Epithelial cell of proximal tubule (primary cell): ENCODE measurements at regions not wholly inside any gene's neighbourhood (a gene's known extent, or its start where the extent isn't known, plus 50 kb on each side); places are given as distances from the start of the nearest gene placed in this dataset.

ENCODE experiments used
- DNase-seq: peaks from one replicate; pipeline ENCODE4 v3.0.0-alpha.2; 2011; ENCODE audit warnings: low read depth
- H3K4me3 ChIP-seq: 2 replicates; pipeline ENCODE4 v1.5.1; 2011; ENCODE audit warnings: low read depth, mild to moderate bottlenecking, low read length
- TF ChIP-seq, protein P1 (sequence below): conservative IDR thresholded peaks from 2 replicates; pipeline ENCODE4 v1.5.1; 2012; ENCODE audit warnings: low read depth, mild to moderate bottlenecking, low read length

DNA sequence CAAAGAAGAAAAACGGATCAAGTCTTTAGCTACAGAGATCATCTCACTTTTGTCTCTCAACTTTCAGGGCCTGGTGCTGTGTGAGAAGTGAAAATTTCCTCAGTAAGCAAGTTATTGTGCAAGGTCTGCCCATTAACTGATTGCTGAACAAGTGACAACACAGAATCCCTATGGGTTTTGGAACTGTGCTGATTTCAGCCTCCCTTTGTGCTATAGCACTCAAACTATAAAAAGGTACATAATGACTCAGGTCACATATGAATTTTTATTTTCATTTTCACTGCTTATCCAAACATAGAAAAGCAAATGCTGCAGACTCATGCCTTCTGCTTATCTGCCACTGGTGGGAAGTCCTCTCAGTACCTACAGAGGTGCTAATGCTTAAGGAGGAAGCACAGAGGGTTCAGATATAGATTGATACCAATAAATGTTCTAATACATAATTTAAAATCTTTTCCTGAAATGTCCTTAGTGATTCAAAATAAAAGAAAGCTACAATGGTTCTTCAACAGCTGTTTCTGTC lies 576.2 kb upstream of the CT83 start:
- TF ChIP-seq, protein P1, sequence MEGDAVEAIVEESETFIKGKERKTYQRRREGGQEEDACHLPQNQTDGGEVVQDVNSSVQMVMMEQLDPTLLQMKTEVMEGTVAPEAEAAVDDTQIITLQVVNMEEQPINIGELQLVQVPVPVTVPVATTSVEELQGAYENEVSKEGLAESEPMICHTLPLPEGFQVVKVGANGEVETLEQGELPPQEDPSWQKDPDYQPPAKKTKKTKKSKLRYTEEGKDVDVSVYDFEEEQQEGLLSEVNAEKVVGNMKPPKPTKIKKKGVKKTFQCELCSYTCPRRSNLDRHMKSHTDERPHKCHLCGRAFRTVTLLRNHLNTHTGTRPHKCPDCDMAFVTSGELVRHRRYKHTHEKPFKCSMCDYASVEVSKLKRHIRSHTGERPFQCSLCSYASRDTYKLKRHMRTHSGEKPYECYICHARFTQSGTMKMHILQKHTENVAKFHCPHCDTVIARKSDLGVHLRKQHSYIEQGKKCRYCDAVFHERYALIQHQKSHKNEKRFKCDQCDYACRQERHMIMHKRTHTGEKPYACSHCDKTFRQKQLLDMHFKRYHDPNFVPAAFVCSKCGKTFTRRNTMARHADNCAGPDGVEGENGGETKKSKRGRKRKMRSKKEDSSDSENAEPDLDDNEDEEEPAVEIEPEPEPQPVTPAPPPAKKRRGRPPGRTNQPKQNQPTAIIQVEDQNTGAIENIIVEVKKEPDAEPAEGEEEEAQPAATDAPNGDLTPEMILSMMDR: no peak
- no peak overlapping the region for H3K4me3 ChIP-seq
- DNase-seq: no peak

DNA sequence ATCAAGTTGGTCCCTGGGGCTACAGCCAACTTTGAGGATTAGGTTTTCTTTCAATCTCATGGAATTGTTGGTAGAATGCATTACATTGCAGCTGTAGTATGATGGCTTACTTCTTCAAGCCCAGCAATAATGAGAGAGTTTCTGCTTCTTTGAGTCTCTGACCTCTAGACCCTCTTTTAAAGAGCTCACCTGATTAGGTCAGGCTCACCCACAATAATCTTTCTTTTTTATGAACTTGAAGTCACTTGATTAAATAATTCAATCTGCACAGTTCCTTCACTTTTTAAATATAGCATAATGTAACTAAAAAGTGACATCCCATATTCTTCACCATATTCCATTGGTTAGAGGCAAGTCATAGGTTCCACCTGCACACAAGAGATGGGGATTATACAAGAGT lies 547.5 kb upstream of the CT83 start:
- TF ChIP-seq, protein P1: no peak
- no peak overlapping the region for H3K4me3 ChIP-seq
- DNase-seq: no peak

DNA sequence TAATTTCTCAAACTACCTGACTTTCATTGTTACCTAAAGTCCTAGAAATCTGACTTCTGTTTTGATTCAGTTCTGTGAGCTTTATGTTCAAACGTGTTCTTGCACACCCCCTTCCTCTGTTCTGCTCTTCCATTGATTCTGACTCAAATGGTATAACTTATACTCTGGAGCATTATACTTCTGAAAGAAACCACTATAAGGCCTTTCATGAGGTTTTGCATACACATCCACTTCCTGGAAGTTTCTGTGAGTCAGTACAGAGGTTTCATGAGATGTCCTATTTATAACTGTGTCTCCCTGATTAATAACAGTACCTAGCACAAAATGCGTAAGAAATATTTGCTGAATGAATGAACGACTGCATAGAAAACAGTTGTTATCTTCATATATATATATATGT lies 540.2 kb upstream of the CT83 start:
- H3K4me3 ChIP-seq: no peak overlapping the region
- DNase-seq: no peak
- TF ChIP-seq, protein P1: no peak

DNA sequence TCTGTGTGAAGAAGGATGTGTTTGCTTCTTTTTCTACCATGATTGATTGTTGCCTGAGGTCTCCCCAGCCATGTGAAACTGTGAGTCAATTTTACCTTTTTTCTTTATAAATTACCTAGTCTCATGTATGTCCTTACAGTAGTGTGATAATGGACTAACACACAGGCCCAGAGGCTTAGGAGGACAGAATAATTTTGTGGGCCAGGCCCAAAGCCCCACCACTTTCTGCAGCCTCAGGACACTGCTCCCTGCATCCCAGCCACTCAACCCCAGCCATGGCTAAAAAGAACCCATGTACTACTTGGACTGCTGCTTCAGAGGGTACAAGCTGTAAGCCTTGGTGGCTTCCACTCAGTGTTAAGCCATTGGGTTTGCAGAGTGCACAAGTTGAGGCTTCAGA lies 512.7 kb upstream of the CT83 start:
- TF ChIP-seq, protein P1: no peak
- H3K4me3 ChIP-seq: no peak overlapping the region
- DNase-seq: no peak

DNA sequence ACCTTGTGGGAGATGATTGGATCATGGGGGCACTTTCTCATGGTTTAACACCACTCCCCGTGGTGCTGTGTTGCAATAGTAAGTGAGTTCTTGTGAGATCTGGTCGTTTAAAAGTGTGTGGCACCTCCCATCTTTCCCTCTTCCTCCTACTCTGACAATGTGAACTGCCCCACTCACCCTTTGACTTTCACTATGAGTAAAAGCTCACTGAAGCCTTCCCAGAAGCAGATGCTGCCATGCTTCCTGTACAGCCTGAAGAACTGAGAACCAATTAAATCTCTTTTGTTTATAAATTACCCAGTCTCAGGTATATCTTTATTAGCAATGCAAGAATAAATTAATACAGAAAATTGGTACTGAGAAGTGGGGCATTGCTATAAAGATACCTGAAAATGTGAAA lies 509.6 kb upstream of the CT83 start:
- TF ChIP-seq, protein P1: no peak
- no peak for DNase-seq
- no peak overlapping the region for H3K4me3 ChIP-seq

DNA sequence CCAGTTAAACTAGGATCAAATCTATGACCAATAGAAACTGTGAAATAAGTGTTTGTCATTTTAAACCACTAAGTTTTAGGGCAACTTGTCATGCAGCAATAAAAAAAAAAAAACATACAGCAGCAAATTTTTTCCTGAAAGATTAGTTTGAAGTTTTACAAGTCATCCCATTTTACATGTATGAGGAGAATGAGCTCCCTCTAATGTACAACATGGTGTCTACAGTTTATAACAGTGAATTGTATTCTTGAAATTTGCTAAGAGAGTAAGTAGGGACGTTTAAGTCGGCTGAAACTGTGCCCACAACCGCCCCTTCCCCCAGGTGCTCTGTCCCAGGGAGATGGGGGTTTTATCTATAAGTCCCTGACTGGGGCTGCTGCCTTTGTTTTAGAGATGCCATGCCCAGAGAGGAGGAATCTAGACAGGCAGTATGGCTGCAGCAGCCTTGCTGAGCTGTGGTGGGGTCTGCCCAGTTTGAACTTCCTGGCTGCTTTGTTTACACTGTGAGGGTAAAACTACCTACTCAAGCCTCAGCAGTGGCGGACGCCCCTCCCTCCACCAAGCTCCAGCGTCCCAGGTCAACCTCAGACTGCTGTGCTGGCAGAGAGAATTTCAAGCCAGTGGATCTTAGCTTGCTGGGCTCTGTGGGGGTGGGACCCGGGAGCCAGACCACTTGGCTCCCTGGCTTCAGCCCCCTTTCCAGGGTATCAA lies 499.3 kb upstream of the CT83 start:
- no peak for DNase-seq
- TF ChIP-seq, protein P1: no peak

GRCh38 chrX:116930311-116930710 lies 467.5 kb upstream of the CT83 start:
- no peak overlapping the region for H3K4me3 ChIP-seq
- no peak for DNase-seq

More for the DNA sequence above, 499.3 kb upstream of the CT83 start:
- no peak overlapping the region for H3K4me3 ChIP-seq

More at GRCh38 chrX:116930311-116930710, 467.5 kb upstream of the CT83 start:
- TF ChIP-seq, protein P1: no peak
